ENCODE measurements at regions not wholly inside any gene's neighbourhood (a gene's known extent, or its start where the extent isn't known, plus 50 kb on each side); places are given as distances from the start of the nearest gene placed in this dataset.

GRCh38 chr7:144969787-144970186, 133.9 kb upstream of the TPK1 start:
- Histone ChIP-seq H3K27me3 (no peaks in the 10 kb centered on the region), H3K4me1 (no peaks in the 10 kb centered on the region), H3K36me3 (no peaks in the 10 kb centered on the region), H3K9me3 (no peaks in the 10 kb centered on the region), H3K4me3 (no peak overlapping the region), H3K27ac (no peak overlapping the region)
- no peak for TF ChIP-seq CTCF (IDR thresholded peaks at IDR 0.05)
- no peak for TF ChIP-seq POLR2A (IDR thresholded peaks at IDR 0.05)
- WGBS, 2 donors = 52 to 59% methylated on average over 3 of the region's 3 CpGs
- intact Hi-C loops (cut with DNase I) = no loop called here
- DNase-seq = no peak

GRCh38 chr7:144960763-144961162, 124.9 kb upstream of the TPK1 start:
- 57 to 74% methylated on average over 3 of the region's 3 CpGs for WGBS, 2 donors
- no peak overlapping the region for H3K27ac ChIP-seq
- TF ChIP-seq POLR2A (IDR thresholded peaks at IDR 0.05) = no peak
- no peak for TF ChIP-seq CTCF (IDR thresholded peaks at IDR 0.05)
- no peak overlapping the region for H3K4me3 ChIP-seq
- intact Hi-C loops (cut with DNase I) = no loop called here
- H3K36me3 ChIP-seq = no peaks in the 10 kb centered on the region
- H3K9me3 ChIP-seq = no peaks in the 10 kb centered on the region
- DNase-seq = no peak
- H3K4me1 ChIP-seq = no peaks in the 10 kb centered on the region
- no peaks in the 10 kb centered on the region for H3K27me3 ChIP-seq

- H3K27ac ChIP-seq = no peak overlapping the region
- intact Hi-C loops (cut with DNase I) = no loop called here
- H3K9me3 ChIP-seq = no peaks in the 10 kb centered on the region
- H3K36me3 ChIP-seq = no peaks in the 10 kb centered on the region
- H3K27me3 ChIP-seq = no peaks in the 10 kb centered on the region
- no peaks in the 10 kb centered on the region for H3K4me1 ChIP-seq
- H3K4me3 ChIP-seq = no peak overlapping the region
- DNase-seq = no peak
- TF ChIP-seq POLR2A (IDR thresholded peaks at IDR 0.05) (no peak), CTCF (IDR thresholded peaks at IDR 0.05) (no peak)
- WGBS, 2 donors = 58% methylated on average over 2 of the region's 2 CpGs
Observed at GRCh38 chr7:144957998-144958397, 122.1 kb upstream of the TPK1 start.

- WGBS, 2 donors = 61 to 78% methylated on average over 1 of the region's 1 CpG
- no peak for TF ChIP-seq CTCF (IDR thresholded peaks at IDR 0.05)
- no peak for TF ChIP-seq POLR2A (IDR thresholded peaks at IDR 0.05)
- no peaks in the 10 kb centered on the region for H3K4me1 ChIP-seq
Observed at GRCh38 chr7:144955422-144955821, 119.6 kb upstream of the TPK1 start.

GRCh38 chr7:144941127-144941526, 105.3 kb upstream of the TPK1 start:
- no peak overlapping the region for H3K4me3 ChIP-seq
- 60 to 89% methylated on average over 1 of the region's 1 CpG for WGBS, 2 donors
- no peak for DNase-seq
- intact Hi-C loops (cut with DNase I) = no loop called here
- H3K36me3 ChIP-seq = no peaks in the 10 kb centered on the region
- H3K27me3 ChIP-seq = no peaks in the 10 kb centered on the region
- H3K9me3 ChIP-seq = no peaks in the 10 kb centered on the region
- no peaks in the 10 kb centered on the region for H3K4me1 ChIP-seq
- TF ChIP-seq POLR2A (IDR thresholded peaks at IDR 0.05) (no peak), CTCF (IDR thresholded peaks at IDR 0.05) (no peak)
- H3K27ac ChIP-seq = no peak overlapping the region

More at GRCh38 chr7:144955422-144955821, 119.6 kb upstream of the TPK1 start:
- Histone ChIP-seq H3K4me3 (no peak overlapping the region), H3K27me3 (no peaks in the 10 kb centered on the region), H3K9me3 (no peaks in the 10 kb centered on the region), H3K27ac (no peak overlapping the region), H3K36me3 (no peaks in the 10 kb centered on the region)
- intact Hi-C loops (cut with DNase I) = no loop called here
- DNase-seq = no peak

All from esophagus squamous epithelium (tissue), 5 donors.